ENCODE measurements at regions not wholly inside any gene's neighbourhood (a gene's known extent, or its start where the extent isn't known, plus 50 kb on each side); places are given as distances from the start of the nearest gene placed in this dataset.

DNA sequence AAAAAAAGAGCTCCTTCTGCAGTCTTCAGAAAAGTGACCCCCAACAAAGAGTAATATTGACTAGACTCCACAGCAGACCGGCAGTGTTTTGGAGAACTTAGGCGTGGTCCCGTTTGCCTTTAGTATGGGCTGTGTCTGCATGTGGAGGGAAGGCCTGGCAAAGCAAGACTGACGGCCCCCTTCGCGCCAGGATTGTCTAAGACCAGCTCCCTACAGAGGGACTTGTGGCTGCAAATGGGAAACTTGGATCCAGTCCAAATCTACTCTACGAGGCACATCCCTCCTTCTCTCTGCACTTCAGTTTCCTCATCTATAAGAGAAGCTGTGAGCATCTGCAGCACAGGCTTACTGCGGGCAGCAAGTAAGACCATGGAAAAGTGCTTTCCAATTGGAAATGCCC lies 350.0 kb downstream of the ZNF536 start:
- no peak for DNase-seq

DNA sequence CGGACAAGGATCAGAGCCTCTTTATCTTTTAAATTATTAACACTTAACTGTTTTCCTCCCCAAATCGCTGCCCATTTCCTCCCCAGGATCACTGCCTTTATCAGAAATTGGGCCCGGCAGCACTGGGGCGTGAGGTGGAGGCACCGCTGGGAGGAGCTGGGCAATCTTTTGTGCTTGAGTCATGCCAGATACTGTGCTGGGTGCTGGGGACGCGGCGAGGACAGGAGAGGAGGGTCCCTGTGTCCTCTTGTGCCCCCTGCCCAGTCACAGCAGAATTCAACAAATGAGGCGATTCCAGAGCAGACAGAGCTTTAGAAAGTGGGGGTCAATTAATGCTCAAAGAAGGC lies 347.8 kb downstream of the ZNF536 start:
- no peak for DNase-seq

DNA sequence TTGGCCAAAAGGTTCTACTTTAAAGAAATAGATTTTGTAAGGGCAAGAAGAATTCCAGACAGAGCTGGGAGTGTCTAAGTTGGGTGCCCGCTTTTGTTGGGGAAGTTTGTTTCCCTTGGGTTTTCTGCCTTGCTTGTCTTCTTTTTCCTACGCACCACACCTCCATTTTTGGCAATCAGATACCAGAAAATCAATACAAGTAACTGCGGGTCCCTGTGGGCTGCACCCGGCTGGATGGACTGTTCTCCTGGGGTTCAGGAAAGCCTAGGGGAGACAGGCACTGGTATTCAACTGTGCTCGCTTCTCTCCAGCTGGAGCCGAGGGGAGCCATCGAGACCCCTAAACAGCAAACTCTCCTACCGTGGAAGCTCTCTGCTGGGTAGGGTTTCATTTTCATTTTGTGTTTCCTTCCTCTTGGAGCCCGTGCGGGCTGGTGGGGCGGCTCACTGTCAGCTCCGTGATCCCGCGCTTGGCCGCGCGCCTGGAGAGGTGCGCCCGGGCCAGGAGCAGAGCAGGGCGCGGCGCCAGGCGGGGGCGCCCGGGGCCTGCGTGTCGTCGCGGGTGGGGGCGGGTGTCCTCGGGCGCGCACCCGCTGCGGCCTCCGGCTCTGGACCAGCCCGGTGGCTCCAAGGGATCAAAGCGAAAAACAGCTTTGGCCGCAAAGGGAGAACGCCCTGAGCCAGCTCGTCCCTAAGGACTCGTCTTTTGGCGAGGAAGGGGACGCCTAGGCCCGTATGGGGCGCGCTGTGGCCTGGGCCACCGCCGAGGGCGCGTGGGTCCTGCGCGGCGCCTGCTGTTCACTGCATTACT lies 347.2 kb downstream of the ZNF536 start:
- DNase-seq: no peak

DNA sequence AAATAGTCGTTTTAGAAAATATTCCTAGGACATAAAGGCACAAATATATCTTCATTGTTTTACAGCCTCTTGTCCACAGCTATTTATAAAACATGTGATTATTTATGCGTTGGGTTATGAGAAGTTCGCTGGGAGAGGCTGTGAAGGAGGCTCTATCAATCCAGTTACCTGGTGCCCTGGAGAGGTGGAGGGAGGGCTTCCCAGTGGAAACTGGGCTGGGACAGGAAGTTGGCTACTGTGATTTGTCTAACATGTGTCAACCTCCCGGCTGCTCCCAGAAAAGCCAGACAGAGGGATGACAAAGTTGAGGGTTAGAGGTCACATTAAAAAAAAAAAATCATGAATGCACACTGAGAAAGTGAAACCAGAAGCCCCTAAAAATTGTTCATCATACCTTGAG lies 346.5 kb downstream of the ZNF536 start:
- no peak for DNase-seq

DNA sequence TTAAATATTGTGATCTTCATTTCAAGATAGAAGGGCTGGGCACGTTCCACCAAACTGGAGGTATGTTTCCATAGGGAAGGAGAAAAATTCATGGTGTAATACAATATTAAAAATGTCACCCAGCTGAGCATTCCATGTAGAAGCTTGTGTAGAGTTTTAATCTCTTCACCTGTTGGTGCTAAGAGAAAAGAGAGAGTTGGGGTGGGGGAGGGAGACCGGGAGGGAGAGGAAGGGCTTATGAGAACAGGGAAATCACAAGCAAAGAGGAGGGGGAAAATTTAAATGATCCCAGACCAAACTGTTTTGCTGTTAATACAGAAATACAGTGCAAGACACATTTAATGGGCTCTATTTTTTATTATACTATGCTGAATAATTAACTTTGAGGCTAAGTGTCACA lies 345.8 kb downstream of the ZNF536 start:
- no peak for DNase-seq

GRCh38 chr19:30717381-30717780 lies 345.2 kb downstream of the ZNF536 start:
- no peak for DNase-seq

DNA sequence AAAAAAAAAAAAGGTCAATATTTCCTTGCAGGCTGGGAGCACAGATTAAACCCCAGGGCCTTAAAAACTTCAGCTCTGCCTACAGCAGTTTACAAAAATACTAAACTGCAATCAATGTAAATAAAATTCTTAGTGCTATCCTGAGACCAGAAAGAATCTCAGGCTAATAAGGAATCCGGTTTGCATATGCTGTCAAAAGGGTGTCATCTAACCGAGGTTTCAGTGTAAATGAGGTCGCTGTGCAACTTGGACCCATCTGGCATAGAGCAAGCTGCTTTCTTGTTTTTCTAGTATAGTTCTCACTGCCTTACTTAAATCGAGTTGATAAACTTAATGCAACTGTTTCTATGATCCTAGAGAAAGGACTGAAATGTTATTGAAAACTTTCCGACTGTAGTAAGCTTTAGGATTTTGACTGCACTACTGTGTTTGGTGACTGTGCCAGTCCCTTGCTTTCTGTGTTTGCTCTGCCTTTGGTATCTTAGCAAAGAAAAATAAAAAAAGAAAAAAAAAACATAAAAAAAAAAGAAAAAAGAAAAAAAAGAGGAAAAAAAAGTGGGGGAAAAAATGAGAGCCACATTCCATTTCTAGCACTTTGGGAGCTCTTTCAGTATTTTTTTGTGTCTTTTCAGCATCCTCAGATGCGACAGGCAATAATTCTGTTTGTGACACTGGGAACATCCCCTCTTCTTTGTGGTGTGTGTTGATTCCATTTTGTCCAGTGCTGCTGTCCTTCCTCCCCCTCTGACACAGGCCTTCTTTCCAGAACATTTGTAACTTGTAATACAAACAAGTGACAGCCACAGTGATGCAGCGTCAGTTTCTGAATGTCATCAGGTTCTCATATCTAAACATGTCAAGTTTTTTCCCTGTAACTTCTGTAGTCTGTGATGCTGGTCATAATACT lies 340.5 kb downstream of the ZNF536 start:
- DNase-seq: no peak

- DNase-seq: no peak
Observed at GRCh38 chr19:30711826-30712225, 339.6 kb downstream of the ZNF536 start.

DNA sequence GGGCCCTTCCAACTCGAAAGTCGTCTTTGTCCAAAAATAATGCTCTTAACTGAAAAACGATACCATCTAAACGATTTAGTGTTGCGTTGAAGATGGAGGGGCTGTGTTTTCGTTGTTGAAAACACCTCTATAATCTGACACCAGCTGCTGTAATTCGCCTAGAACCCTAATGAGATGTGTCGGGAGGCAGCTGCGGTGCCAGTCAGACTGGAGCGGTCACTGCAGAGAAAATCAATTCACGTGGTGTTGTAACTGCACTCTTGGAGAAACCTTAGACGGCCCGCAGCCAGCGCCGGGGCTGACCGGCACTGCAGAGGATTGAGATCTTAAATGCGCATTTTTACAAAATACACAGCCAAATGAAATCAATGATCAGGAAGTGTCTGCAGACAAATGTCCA lies 339.1 kb downstream of the ZNF536 start:
- DNase-seq: no peak

GRCh38 chr19:30710721-30711120 lies 338.5 kb downstream of the ZNF536 start:
- DNase-seq: no peak

DNA sequence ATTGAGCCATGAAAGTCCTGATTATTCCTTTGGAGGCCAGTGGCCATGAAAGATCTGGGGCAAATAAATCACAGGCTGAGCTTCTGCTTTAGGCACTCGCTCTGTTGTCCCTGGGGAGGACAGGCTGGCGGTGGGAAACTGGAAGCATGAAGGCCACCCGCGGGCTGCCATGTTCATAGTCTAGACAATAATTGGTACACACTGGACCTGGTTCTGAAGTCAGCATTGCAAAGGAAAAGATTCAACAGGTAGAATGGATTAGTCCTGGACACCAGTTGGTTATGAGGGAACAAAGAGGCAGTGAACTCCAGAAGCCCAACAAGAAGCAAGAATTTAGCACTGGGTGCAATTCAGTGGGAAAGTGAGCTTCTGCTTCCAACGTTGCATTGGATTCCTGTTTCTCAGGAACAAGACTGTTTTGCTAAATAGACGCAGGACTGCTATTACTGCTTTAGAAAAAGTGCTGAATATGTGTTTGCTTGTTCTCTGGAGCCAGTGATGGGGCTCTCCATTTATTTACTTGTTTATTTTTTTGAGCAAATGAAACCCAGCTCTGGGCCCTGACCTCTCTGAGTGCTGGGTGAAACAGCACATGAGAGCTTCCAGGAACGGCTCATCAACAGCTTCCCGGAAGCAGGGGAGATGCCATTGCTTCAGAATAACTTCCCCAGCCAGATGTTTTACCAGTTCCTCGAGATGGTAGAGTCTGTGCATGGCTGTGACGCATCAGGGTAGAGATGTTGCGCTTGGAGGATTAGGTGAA lies 336.4 kb downstream of the ZNF536 start:
- no peak for DNase-seq

- no peak for DNase-seq
Observed at GRCh38 chr19:30704771-30705330, 332.7 kb downstream of the ZNF536 start.

DNA sequence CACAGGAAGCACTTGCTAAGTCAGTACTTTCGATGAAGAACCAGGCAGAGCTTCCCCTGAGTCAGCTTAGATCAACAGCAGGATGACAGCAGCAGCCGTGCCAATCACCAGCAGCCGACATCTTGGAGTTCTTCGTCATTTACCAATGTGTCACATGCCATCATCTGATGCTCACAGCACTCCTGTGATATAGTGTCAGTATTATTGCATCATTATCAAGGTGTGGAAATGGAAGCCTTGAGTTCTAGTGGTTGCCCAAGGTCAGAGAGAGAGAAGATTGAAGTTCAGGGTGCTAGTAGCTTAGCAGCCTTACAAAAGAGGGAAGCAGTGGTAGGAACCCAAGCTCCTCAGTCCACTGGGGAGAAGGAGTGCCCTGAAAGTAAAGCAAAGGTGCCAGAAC lies 331.5 kb downstream of the ZNF536 start:
- DNase-seq: no peak

DNA sequence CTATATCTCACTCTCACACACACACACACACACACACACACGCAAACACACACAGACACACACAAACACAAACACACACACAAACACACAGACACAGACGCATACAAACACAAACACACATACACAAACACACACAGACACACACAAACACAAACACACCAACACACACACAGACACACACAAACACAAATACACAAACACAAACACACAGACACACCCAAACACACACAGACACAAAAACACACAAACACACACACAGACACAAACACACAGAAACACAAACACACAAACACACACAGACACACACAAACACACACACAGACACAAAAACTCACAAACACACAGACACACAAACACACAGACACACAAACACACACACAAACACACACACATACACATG lies 329.0 kb downstream of the ZNF536 start:
- no peak for DNase-seq

DNA sequence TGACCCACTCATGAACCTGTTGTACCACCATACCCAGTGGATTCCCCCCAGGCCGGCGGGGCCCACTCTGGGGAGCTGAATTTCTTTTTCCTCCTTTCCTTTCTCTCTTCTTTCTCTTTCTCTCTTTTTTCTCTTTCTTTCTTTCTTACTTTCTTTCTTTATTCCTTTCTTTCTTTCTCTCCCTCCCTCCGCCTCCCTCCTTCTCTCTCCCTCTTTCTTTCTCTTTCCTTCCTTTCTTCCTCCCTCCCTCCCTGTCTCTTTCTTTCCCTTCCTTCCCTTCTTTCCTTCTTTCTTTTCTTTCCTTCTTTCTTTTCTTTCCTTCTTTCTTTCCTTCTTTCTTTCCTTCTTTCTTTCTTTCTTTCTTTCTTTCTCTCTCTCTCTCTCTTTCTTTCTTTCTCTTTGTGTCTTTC lies 327.7 kb downstream of the ZNF536 start:
- DNase-seq: no peak

DNA sequence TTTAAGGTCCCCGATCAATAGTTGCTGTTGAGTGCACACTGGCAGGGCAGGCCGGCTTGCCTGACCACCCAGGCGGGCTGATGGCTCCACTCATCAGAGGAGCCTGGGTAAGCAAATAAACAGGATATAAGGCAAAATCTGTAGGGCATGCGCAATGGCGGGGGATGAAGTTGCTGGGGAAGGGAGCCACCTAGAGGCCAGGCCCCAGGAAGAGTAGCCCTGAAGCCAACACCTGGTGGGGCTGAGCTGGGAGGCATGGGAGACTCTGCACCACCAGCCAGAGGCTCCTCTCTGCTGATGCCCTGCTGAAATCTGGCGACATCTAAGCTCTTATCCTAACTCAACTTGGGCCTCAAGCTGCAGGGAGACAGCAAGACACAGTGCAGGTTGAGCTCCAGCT lies 324.3 kb downstream of the ZNF536 start:
- DNase-seq: no peak

- no peak for DNase-seq
Observed at GRCh38 chr19:30695171-30695875, 323.1 kb downstream of the ZNF536 start.

DNA sequence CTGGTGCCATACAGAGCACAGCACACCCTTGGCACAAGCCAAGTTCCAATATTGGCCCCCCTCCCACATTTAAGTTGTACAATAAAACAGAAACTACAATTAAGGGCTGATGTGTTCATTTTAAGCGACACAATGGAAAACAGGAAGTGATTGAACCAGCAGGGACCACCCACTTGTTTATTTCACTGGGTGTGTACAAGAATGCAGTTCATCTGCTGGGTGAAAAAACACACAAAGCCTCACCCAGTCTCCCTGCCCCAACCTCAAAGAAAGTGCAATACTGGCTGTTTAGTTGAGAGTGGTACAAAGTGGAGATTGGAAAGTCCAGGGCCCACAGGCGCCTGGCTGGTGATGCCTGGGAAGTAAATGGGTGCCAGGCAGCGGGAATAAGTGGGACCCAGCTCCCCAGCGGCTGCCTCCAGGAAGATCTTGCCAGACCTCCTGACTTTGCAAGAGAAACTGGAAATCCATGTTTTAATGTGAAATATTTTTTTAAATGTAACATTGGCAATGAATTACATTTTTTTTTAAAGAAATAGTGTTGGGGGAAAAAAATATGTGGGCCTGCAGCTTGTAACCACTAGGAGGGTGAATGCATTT lies 322.1 kb downstream of the ZNF536 start:
- no peak for DNase-seq

GRCh38 chr19:30692879-30693503 lies 320.8 kb downstream of the ZNF536 start:
- no peak for DNase-seq

- no peak for DNase-seq
Observed at GRCh38 chr19:30692181-30692811, 320.1 kb downstream of the ZNF536 start.

GRCh38 chr19:30691819-30692166 lies 319.6 kb downstream of the ZNF536 start:
- DNase-seq: no peak

Measured in HCEC 1CT (cell line).